Hepatic stellate cell (primary cell): ENCODE measurements at regions not wholly inside any gene's neighbourhood (a gene's known extent, or its start where the extent isn't known, plus 50 kb on each side); places are given as distances from the start of the nearest gene placed in this dataset.
"Not testable (repeated sequence)": the region's sequence is repeated elsewhere in the genome, so short reads cannot be mapped to it uniquely, and the experiment has no call there.

Experiments
- DNase-seq: peaks from one replicate; pipeline ENCODE4 v3.0.0; 2011; ENCODE audit warnings: low spot score

GRCh38 chr13:107819071-107819470 is 396.3 kb downstream of the LIG4 start:
- DNase-seq, result no peak

GRCh38 chr13:107817647-107818287 is 397.6 kb downstream of the LIG4 start:
- DNase-seq, result no peak

GRCh38 chr13:107812014-107812412 is 403.3 kb downstream of the LIG4 start:
- no peak for DNase-seq

- no peak for DNase-seq
These were observed 403.9 kb downstream of the LIG4 start for GRCh38 chr13:107811233-107812013.

GRCh38 chr13:107809125-107809524 is 406.2 kb downstream of the LIG4 start:
- DNase-seq, result no peak

GRCh38 chr13:107808389-107808788 is 406.9 kb downstream of the LIG4 start:
- DNase-seq, result no peak

- no peak for DNase-seq
These were observed 407.8 kb downstream of the LIG4 start for GRCh38 chr13:107807306-107808073.

GRCh38 chr13:107806726-107807125 is 408.6 kb downstream of the LIG4 start:
- DNase-seq, result no peak

- no peak for DNase-seq
These were observed 411.4 kb downstream of the LIG4 start for GRCh38 chr13:107803822-107804495.

- DNase-seq, result no peak
These were observed 413.7 kb downstream of the LIG4 start for GRCh38 chr13:107801621-107802020.

GRCh38 chr13:107799001-107799400 is 416.3 kb downstream of the LIG4 start:
- DNase-seq, result no peak

- DNase-seq, result no peak
These were observed 424.9 kb downstream of the LIG4 start for GRCh38 chr13:107790397-107790796.

- no peak for DNase-seq
These were observed 426.7 kb downstream of the LIG4 start for GRCh38 chr13:107788464-107789165.

GRCh38 chr13:107782646-107783045 is 432.7 kb downstream of the LIG4 start:
- DNase-seq, result not testable (repeated sequence)

GRCh38 chr13:107778094-107778493 is 437.2 kb downstream of the LIG4 start:
- no peak for DNase-seq

- DNase-seq, result no peak
These were observed 444.8 kb downstream of the LIG4 start for GRCh38 chr13:107770541-107770940.

- no peak for DNase-seq
These were observed 448.2 kb downstream of the LIG4 start for GRCh38 chr13:107767119-107767518.

GRCh38 chr13:107765724-107766401 is 449.5 kb downstream of the LIG4 start:
- peak; percentile 24 for DNase-seq

GRCh38 chr13:107764046-107764445 is 451.3 kb downstream of the LIG4 start:
- DNase-seq, result no peak

GRCh38 chr13:107753748-107754147 is 461.6 kb downstream of the LIG4 start:
- DNase-seq, result no peak

- DNase-seq, result no peak
These were observed 462.0 kb downstream of the LIG4 start for GRCh38 chr13:107753291-107753690.
